SK-N-SH (cell line): ENCODE measurements at regions not wholly inside any gene's neighbourhood (a gene's known extent, or its start where the extent isn't known, plus 50 kb on each side); places are given as distances from the start of the nearest gene placed in this dataset.

Source experiments
- CTCF ChIA-PET: fragments of 300-600, 350-600 bp; formaldehyde crosslinking; extraction: SDS; loops from one replicate; lab custom pipeline; 2021; lab: Yijun Ruan, JAX
- POLR2A ChIA-PET: fragments of 350-600 bp; sonication (Branson Sonifier 250); formaldehyde crosslinking; extraction: SDS; loops from one replicate; lab custom pipeline; 2020; ENCODE audit warnings: antibody characterized with exemption, inconsistent platforms; lab: Yijun Ruan, JAX
- DNase-seq: peaks from one replicate; pipeline ENCODE4 v3.0.0; 2012
- H2AFZ ChIP-seq: fragments of 200-600 bp; sonication (generic); 2 replicates; pipeline ENCODE4 v1.8.1; 2016; ENCODE audit warnings: antibody characterized with exemption, mild to moderate bottlenecking, low read depth
- H3F3A ChIP-seq: fragments of 200-600 bp; sonication (generic); replicated peaks from 2 replicates; pipeline ENCODE3; 2016; ENCODE audit warnings: antibody characterized with exemption, mild to moderate bottlenecking; ENCODE audit not compliant: insufficient read depth
- H3K27ac ChIP-seq, 2 experiments: fragments of 200-500 bp in 1 of 2; fragments of 200-600 bp in 1 of 2; sonication (Bioruptor generic) in 1 of 2; sonication (generic), shearing (Covaris generic) in 1 of 2; 2 replicates each; pipeline versions ENCODE4 v1.5.1 to v1.6.1; 2014 to 2016; ENCODE audit warnings: low read depth in 2 of 2, inconsistent platforms in 1 of 2, low read length in 1 of 2, mild to moderate bottlenecking in 1 of 2, mixed read lengths in 1 of 2
- H3K27me3 ChIP-seq: fragments of 200-600 bp; sonication (generic), shearing (Covaris generic); 2 replicates; pipeline ENCODE4 v1.6.1; 2016; ENCODE audit warnings: mixed run types; ENCODE audit not compliant: insufficient read depth
- H3K36me3 ChIP-seq, 2 experiments: fragments of 200-500 bp in 1 of 2; fragments of 200-600 bp in 1 of 2; sonication (Bioruptor generic) in 1 of 2; sonication (generic) in 1 of 2; replicated peaks in 1 of 2; 2 replicates each; pipeline versions ENCODE3 to v1.5.1; 2014 to 2016; ENCODE audit warnings: low read length in 1 of 2, mild to moderate bottlenecking in 1 of 2; ENCODE audit not compliant: insufficient read depth in 2 of 2, control insufficient read depth in 1 of 2
- H3K4me1 ChIP-seq, 2 experiments: fragments of 200-500 bp in 1 of 2; fragments of 200-600 bp in 1 of 2; sonication (Bioruptor generic) in 1 of 2; sonication (generic), shearing (Covaris generic) in 1 of 2; 2 replicates each; pipeline versions ENCODE4 v1.5.1 to v1.6.1; 2014 to 2016; ENCODE audit warnings: low read depth in 1 of 2, low read length in 1 of 2, mixed run types in 1 of 2; ENCODE audit not compliant: insufficient read depth in 2 of 2, control insufficient read depth in 1 of 2
- H3K4me2 ChIP-seq: fragments of 200-600 bp; sonication (generic), shearing (Covaris generic); 2 replicates; pipeline ENCODE4 v1.6.1; 2017; ENCODE audit warnings: mixed run types
- H3K4me3 ChIP-seq, 2 experiments: fragments of 200-500 bp in 1 of 2; fragments of 200-600 bp in 1 of 2; sonication (Bioruptor generic) in 1 of 2; sonication (generic), shearing (Covaris generic) in 1 of 2; 2 replicates each; pipeline versions ENCODE4 v1.5.1 to v1.8.1; 2014 to 2016; ENCODE audit warnings: low read depth in 2 of 2, inconsistent platforms in 1 of 2, low read length in 1 of 2, mild to moderate bottlenecking in 1 of 2, mixed read lengths in 1 of 2, moderate library complexity in 1 of 2
- H3K79me2 ChIP-seq: fragments of 200-600 bp; sonication (generic); 2 replicates; pipeline ENCODE4 v1.8.1; 2017; ENCODE audit warnings: mild to moderate bottlenecking; ENCODE audit not compliant: insufficient read depth
- H3K9ac ChIP-seq: fragments of 200-600 bp; sonication (generic); 2 replicates; pipeline ENCODE4 v1.6.1; 2017; ENCODE audit warnings: mixed run types
- H3K9me2 ChIP-seq: fragments of 200-600 bp; sonication (generic); 2 replicates; pipeline ENCODE4 v1.6.1; 2017; ENCODE audit warnings: mixed run types
- H3K9me3 ChIP-seq: fragments of 200-600 bp; sonication (generic); 2 replicates; pipeline ENCODE4 v1.6.1; 2017; ENCODE audit warnings: mixed run types, mild to moderate bottlenecking, moderate library complexity
- H4K20me1 ChIP-seq: fragments of 200-600 bp; sonication (generic); 2 replicates; pipeline ENCODE4 v1.6.1; 2017; ENCODE audit warnings: mild to moderate bottlenecking, mixed run types; ENCODE audit not compliant: insufficient read depth
- FOSL2 ChIP-seq: IDR thresholded peaks from 2 replicates; pipeline ENCODE4 v1.4.0; 2012; ENCODE audit warnings: low read depth, mild to moderate bottlenecking, moderate library complexity, borderline replicate concordance
- MEF2A ChIP-seq: IDR thresholded peaks from 2 replicates; pipeline ENCODE4 v1.4.0; 2012; ENCODE audit warnings: low read depth, borderline replicate concordance
- NRF1 ChIP-seq: IDR thresholded peaks from 2 replicates; pipeline ENCODE4 v1.6.1; 2012; ENCODE audit warnings: low read depth, mild to moderate bottlenecking, low read length
- REST ChIP-seq: IDR thresholded peaks from 2 replicates; pipeline ENCODE4 v1.6.1; 2012; ENCODE audit warnings: mild to moderate bottlenecking, low read depth, low read length, moderate library complexity
- RFX5 ChIP-seq: IDR thresholded peaks from 2 replicates; pipeline ENCODE4 v1.6.1; 2012; ENCODE audit warnings: mild to moderate bottlenecking, improper control_type of control experiment, low read length
- TAF1 ChIP-seq: IDR thresholded peaks from 2 replicates; pipeline ENCODE4 v1.6.1; 2012; ENCODE audit warnings: low read depth, mild to moderate bottlenecking, low read length, moderate library complexity, borderline replicate concordance
- USF2 ChIP-seq: fragments of 150-350 bp; IDR thresholded peaks from 2 replicates; pipeline ENCODE4 v1.6.1; 2017; ENCODE audit warnings: antibody characterized with exemption, low read length, low read depth, borderline replicate concordance
- YY1 ChIP-seq: IDR thresholded peaks from 2 replicates; pipeline ENCODE4 v1.4.0; 2012; ENCODE audit warnings: low read depth, mild to moderate bottlenecking
- TF ChIP-seq, protein P1 (sequence below): IDR thresholded peaks from 2 replicates; pipeline ENCODE4 v1.4.0; 2012; ENCODE audit warnings: low read depth, borderline replicate concordance
- TF ChIP-seq, protein P2 (sequence below): IDR thresholded peaks from 2 replicates; pipeline ENCODE4; 2012

DNA sequence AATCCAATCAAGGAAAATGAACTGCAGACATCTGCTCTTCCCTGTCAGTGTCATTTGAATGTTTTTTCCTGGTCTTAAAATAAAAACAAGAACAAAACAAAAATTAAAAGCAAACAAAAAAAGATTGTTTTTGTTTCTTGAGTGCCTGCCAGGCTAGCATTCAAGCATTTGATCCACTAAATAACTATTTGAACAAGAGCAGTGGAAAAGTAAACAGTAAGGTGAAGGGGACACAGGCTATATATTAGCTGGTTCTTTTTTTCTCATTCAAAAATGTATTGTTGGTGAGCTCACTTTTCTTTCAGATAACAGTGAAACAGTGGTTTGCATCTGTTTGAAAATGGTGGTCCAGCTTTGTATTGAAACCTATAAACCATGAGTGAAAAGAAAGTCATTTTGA is 586.9 kb upstream of the SGO1 start:
- no peaks in the 10 kb centered on the region for H3K36me3 ChIP-seq
- POLR2A ChIA-PET: no interaction called here
- CTCF ChIA-PET: no interaction called here

More for the DNA sequence above, 586.9 kb upstream of the SGO1 start:
- no peak overlapping the region for H2AFZ ChIP-seq
- H3K27ac ChIP-seq: no peak overlapping the region
- no peak overlapping the region for H3K4me2 ChIP-seq
- H3K4me3 ChIP-seq: no peak overlapping the region
- H3K9me2 ChIP-seq: no peaks in the 10 kb centered on the region
- H3K9ac ChIP-seq: no peak overlapping the region
- H3F3A ChIP-seq: no peaks in the 10 kb centered on the region
- no peak for DNase-seq
- H4K20me1 ChIP-seq: no peaks in the 10 kb centered on the region
- no peaks in the 10 kb centered on the region for H3K4me1 ChIP-seq
- H3K27me3 ChIP-seq: no peaks in the 10 kb centered on the region
- TF ChIP-seq RFX5 (no peak), TAF1 (no peak), USF2 (no peak), FOSL2 (no peak), MEF2A (no peak), REST (no peak), YY1 (no peak), NRF1 (no peak)
- TF ChIP-seq, protein P1, sequence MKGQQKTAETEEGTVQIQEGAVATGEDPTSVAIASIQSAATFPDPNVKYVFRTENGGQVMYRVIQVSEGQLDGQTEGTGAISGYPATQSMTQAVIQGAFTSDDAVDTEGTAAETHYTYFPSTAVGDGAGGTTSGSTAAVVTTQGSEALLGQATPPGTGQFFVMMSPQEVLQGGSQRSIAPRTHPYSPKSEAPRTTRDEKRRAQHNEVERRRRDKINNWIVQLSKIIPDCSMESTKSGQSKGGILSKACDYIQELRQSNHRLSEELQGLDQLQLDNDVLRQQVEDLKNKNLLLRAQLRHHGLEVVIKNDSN: no peak
- TF ChIP-seq, protein P2, sequence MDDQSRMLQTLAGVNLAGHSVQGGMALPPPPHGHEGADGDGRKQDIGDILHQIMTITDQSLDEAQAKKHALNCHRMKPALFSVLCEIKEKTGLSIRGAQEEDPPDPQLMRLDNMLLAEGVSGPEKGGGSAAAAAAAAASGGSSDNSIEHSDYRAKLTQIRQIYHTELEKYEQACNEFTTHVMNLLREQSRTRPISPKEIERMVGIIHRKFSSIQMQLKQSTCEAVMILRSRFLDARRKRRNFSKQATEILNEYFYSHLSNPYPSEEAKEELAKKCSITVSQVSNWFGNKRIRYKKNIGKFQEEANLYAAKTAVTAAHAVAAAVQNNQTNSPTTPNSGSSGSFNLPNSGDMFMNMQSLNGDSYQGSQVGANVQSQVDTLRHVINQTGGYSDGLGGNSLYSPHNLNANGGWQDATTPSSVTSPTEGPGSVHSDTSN: no peak
- H3K79me2 ChIP-seq: no peaks in the 10 kb centered on the region
- H3K9me3 ChIP-seq: no peaks in the 10 kb centered on the region
